B cell (primary cell): ENCODE measurements at regions not wholly inside any gene's neighbourhood (a gene's known extent, or its start where the extent isn't known, plus 50 kb on each side); places are given as distances from the start of the nearest gene placed in this dataset.

Source experiments
- ATAC-seq: fragments of 200-7000 bp; cut with Tn5 transposase; one replicate; pipeline ENCODE4 v1.10.0; 2021; ENCODE audit warnings: low read depth, mild to moderate bottlenecking, moderate number of reproducible peaks, moderate library complexity
- CTCF ChIA-PET: fragments of 350-600 bp; sonication (Branson Sonifier 250); formaldehyde crosslinking; loops from one replicate; lab custom pipeline; 2021; ENCODE audit warnings: antibody characterized with exemption, inconsistent platforms; lab: Charles Lee
- POLR2A ChIA-PET: fragments of 350-600 bp; sonication (Branson Sonifier 250); formaldehyde crosslinking; loops from one replicate; lab custom pipeline; 2021; ENCODE audit warnings: antibody characterized with exemption; lab: Charles Lee
- DNase-seq: peaks from one replicate; pipeline ENCODE4 v3.0.0; 2013
- H2AFZ ChIP-seq: 2 replicates; pipeline ENCODE4 v1.6.1; 2012; ENCODE audit warnings: mild to moderate bottlenecking, low read depth, low read length; ENCODE audit not compliant: insufficient read depth, poor library complexity, severe bottlenecking
- H3K27ac ChIP-seq, 2 donors: 1 replicate in 1 of 2; 2 replicates in 1 of 2; pipeline ENCODE4 v1.5.1; 2012 to 2013; ENCODE audit warnings: low read length in 2 of 2, mild to moderate bottlenecking in 2 of 2, moderate library complexity in 1 of 2
- H3K27me3 ChIP-seq, 4 experiments: fragments of 200-600 bp in 1 of 4; sonication (generic) in 1 of 4; replicated peaks in 1 of 4; 1 replicate in 2 of 4; 2 replicates in 2 of 4; pipeline versions ENCODE4 v1.6.1 to v1.7.0; 2013 to 2016; ENCODE audit warnings: low read length in 3 of 4, mild to moderate bottlenecking in 2 of 4, mixed read lengths in 1 of 4, moderate library complexity in 1 of 4; ENCODE audit not compliant: insufficient read depth in 4 of 4, control insufficient read depth in 3 of 4; ENCODE audit errors: control extremely low read depth in 1 of 4
- H3K36me3 ChIP-seq, 2 experiments: replicated peaks in 1 of 2; 1 replicate in 1 of 2; 2 replicates in 1 of 2; pipeline versions ENCODE4 v1.6.1 to v1.7.1; 2013; ENCODE audit warnings: low read length in 1 of 2; ENCODE audit not compliant: insufficient read depth in 2 of 2, control insufficient read depth in 1 of 2; ENCODE audit errors: control extremely low read depth in 1 of 2, extremely low read depth in 1 of 2
- H3K4me1 ChIP-seq, 2 donors: fragments of 200-600 bp in 1 of 2; sonication (generic) in 1 of 2; 1 replicate in 1 of 2; 2 replicates in 1 of 2; pipeline versions ENCODE4 v1.5.1 to v1.6.1; 2013 to 2017; ENCODE audit warnings: low read length in 2 of 2; ENCODE audit not compliant: control insufficient read depth in 2 of 2, insufficient read depth in 2 of 2
- H3K4me2 ChIP-seq: replicated peaks from 2 replicates; pipeline ENCODE3; 2012; ENCODE audit warnings: mild to moderate bottlenecking, low read depth, low read length; ENCODE audit not compliant: poor library complexity, severe bottlenecking
- H3K4me3 ChIP-seq, 5 experiments: fragments of 200-600 bp in 1 of 5; sonication (generic) in 1 of 5; 1 replicate in 3 of 5; 2 replicates in 2 of 5; pipeline versions ENCODE4 v1.5.1 to v1.7.0; 2011 to 2016; ENCODE audit warnings: low read length in 4 of 5, mild to moderate bottlenecking in 4 of 5, low read depth in 2 of 5, control low read depth in 1 of 5, moderate library complexity in 1 of 5; ENCODE audit not compliant: insufficient read depth in 1 of 5; ENCODE audit errors: control extremely low read depth in 1 of 5, extremely low read depth in 1 of 5
- H3K79me2 ChIP-seq: fragments of 200-600 bp; sonication (generic); one replicate; pipeline ENCODE4 v1.6.0; 2016; ENCODE audit warnings: low read length; ENCODE audit not compliant: control insufficient read depth, insufficient read depth
- H3K9ac ChIP-seq: fragments of 200-600 bp; sonication (generic); 2 replicates; pipeline ENCODE4 v1.6.1; 2017; ENCODE audit warnings: mild to moderate bottlenecking, low read length, moderate library complexity
- H3K9me3 ChIP-seq, 3 donors: one replicate each; pipeline versions ENCODE4 v1.6.1 to v1.7.1; 2013; ENCODE audit warnings: low read length in 2 of 3; ENCODE audit not compliant: control insufficient read depth in 2 of 3, insufficient read depth in 1 of 3; ENCODE audit errors: control extremely low read depth in 1 of 3
- H4K20me1 ChIP-seq: 2 replicates; pipeline ENCODE4 v1.6.0; 2012; ENCODE audit warnings: mild to moderate bottlenecking, low read length; ENCODE audit not compliant: insufficient read depth, control insufficient read depth, poor library complexity, severe bottlenecking
- H3K27ac Mint-ChIP-seq: one replicate; pipeline ENCODE4 v1.8.0; 2021; ENCODE audit warnings: mixed read lengths
- H3K27me3 Mint-ChIP-seq: one replicate; pipeline ENCODE4 v1.8.0; 2021; ENCODE audit warnings: mixed read lengths
- H3K4me1 Mint-ChIP-seq: one replicate; pipeline ENCODE4 v1.8.0; 2021; ENCODE audit warnings: mixed read lengths
- H3K4me3 Mint-ChIP-seq: one replicate; pipeline ENCODE4 v1.8.0; 2021; ENCODE audit warnings: mixed read lengths
- H3K9me3 Mint-ChIP-seq: one replicate; pipeline ENCODE4 v1.8.0; 2022; ENCODE audit warnings: mixed read lengths; ENCODE audit not compliant: insufficient read depth
- CTCF ChIP-seq: fragments of 200-600 bp; IDR thresholded peaks from one replicate; pipeline ENCODE4 v1.8.0; 2022; ENCODE audit warnings: antibody characterized with exemption, mild to moderate bottlenecking
- EZH2 ChIP-seq: IDR thresholded peaks from 2 replicates; pipeline ENCODE4 v1.6.1; 2012; ENCODE audit warnings: borderline replicate concordance, low read depth, mild to moderate bottlenecking, moderate library complexity, low read length; ENCODE audit not compliant: insufficient read depth, poor library complexity, severe bottlenecking
- WGBS: methylation state at CpG from one replicate; pipeline ENCODE4 v1.1.5; 2013; ENCODE audit warnings: missing lambda C conversion rate; ENCODE audit not compliant: insufficient coverage; 5-methylcytosine and 5-hydroxymethylcytosine counted together
- intact Hi-C: fragments of 100-400 bp; cut with micrococcal nuclease; formaldehyde crosslinking; loops from one replicate; pipeline ENCODE4 v1.10.0; 2022

- DNase-seq (no peak), ATAC-seq (no peak)
- peaks cover 2% of the 10 kb centered on the region for H3K9me3 Mint-ChIP-seq
- CTCF ChIA-PET: no interaction called here
- H3K27me3 Mint-ChIP-seq: peaks cover 9% of the 10 kb centered on the region
- no peak overlapping the region for H3K27ac Mint-ChIP-seq
- Histone ChIP-seq H3K79me2 (no peaks in the 10 kb centered on the region), H3K27ac (no peak overlapping the region), H3K4me2 (no peak overlapping the region), H3K4me3 (no peak overlapping the region), H3K9me3 (no peaks in the 10 kb centered on the region), H2AFZ (no peak overlapping the region), H4K20me1 (no peaks in the 10 kb centered on the region), H3K27me3 (no peaks in the 10 kb centered on the region), H3K4me1 (no peaks in the 10 kb centered on the region), H3K36me3 (no peaks in the 10 kb centered on the region), H3K9ac (no peak overlapping the region)
- POLR2A ChIA-PET: no interaction called here
- no peak overlapping the region for H3K4me3 Mint-ChIP-seq
- TF ChIP-seq CTCF (no peak), EZH2 (no peak)
- intact Hi-C loops: no loop called here
- no peaks in the 10 kb centered on the region for H3K4me1 Mint-ChIP-seq
Observed at GRCh38 chr3:5442786-5443138, 255.3 kb downstream of the EDEM1 start.

- Mint-ChIP-seq H3K4me3 (no peak overlapping the region), H3K27me3 (peaks cover under 1% of the 10 kb centered on the region), H3K4me1 (no peaks in the 10 kb centered on the region), H3K27ac (no peak overlapping the region), H3K9me3 (peaks cover 2% of the 10 kb centered on the region)
- Histone ChIP-seq H3K36me3 (no peaks in the 10 kb centered on the region), H3K4me1 (no peaks in the 10 kb centered on the region), H3K27ac (no peak overlapping the region), H3K4me3 (no peak overlapping the region), H4K20me1 (no peaks in the 10 kb centered on the region), H3K79me2 (no peaks in the 10 kb centered on the region), H3K9me3 (no peaks in the 10 kb centered on the region), H3K27me3 (no peaks in the 10 kb centered on the region), H3K4me2 (no peak overlapping the region), H2AFZ (no peak overlapping the region), H3K9ac (no peak overlapping the region)
- ChIA-PET CTCF (interaction anchor here (0.6 kb wide), 1 partner anchor 319 kb away, joined by 4 read pairs; no protein-coding TSS in a partner anchor), POLR2A (no interaction called here)
- intact Hi-C loops: no loop called here
- TF ChIP-seq CTCF (no peak), EZH2 (no peak)
- no CpG with 5 or more reads among the region's 2 CpGs for WGBS
- no peak for ATAC-seq
- DNase-seq: no peak
Observed at GRCh38 chr3:5444253-5444652, 256.7 kb downstream of the EDEM1 start.
